ENCODE measurements at regions not wholly inside any gene's neighbourhood (a gene's known extent, or its start where the extent isn't known, plus 50 kb on each side); places are given as distances from the start of the nearest gene placed in this dataset.

GRCh38 chrX:125384867-125385266 is 65.2 kb downstream of the TEX13C start:
- TF ChIP-seq POLR2A (IDR thresholded peaks at IDR 0.05), result no peak
- TF ChIP-seq CTCF (IDR thresholded peaks at IDR 0.05), result no peak
- TF ChIP-seq EP300 (IDR thresholded peaks at IDR 0.05), result no peak
- no peak for TF ChIP-seq POLR2AphosphoS5 (IDR thresholded peaks at IDR 0.05)
